LNCaP clone FGC (cell line): ENCODE measurements at regions not wholly inside any gene's neighbourhood (a gene's known extent, or its start where the extent isn't known, plus 50 kb on each side); places are given as distances from the start of the nearest gene placed in this dataset.
"Not testable (repeated sequence)": the region's sequence is repeated elsewhere in the genome, so short reads cannot be mapped to it uniquely, and the experiment has no call there.

Experiments
- DNase-seq: peaks from one replicate; pipeline ENCODE4 v3.0.0-alpha.2; 2011; ENCODE audit warnings: low read depth
- H3K4me3 ChIP-seq: 2 replicates; pipeline ENCODE4 v1.5.1; 2011; ENCODE audit warnings: mild to moderate bottlenecking, low read depth, low read length, control low read depth
- TF ChIP-seq, protein P1 (sequence below): IDR thresholded peaks from 2 replicates; pipeline ENCODE4 v1.5.1; 2012; ENCODE audit warnings: mild to moderate bottlenecking; ENCODE audit not compliant: control insufficient read depth, insufficient read depth; ENCODE audit errors: extremely low read depth

DNA sequence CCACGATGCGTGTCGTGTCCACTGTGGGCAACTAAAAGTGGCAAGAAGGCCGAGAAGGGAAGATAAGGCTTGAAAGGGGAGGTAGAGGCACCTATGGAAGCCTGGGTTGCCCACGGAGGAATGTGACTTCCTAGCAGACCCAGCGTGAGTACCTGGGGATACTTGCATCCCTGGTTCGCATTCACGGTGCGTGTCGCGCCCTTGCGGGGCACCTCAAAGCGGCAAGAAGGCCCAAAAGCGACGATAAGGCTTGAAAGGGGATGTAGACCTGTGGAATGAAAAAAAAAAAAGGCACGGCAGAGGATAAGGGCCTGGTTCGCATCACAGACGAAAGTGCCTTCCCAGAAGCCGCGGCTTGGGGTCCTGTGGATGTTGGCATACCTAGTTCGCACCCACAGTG lies 282.9 kb downstream of the ALG10 start:
- no peak overlapping the region for H3K4me3 ChIP-seq
- TF ChIP-seq, protein P1, sequence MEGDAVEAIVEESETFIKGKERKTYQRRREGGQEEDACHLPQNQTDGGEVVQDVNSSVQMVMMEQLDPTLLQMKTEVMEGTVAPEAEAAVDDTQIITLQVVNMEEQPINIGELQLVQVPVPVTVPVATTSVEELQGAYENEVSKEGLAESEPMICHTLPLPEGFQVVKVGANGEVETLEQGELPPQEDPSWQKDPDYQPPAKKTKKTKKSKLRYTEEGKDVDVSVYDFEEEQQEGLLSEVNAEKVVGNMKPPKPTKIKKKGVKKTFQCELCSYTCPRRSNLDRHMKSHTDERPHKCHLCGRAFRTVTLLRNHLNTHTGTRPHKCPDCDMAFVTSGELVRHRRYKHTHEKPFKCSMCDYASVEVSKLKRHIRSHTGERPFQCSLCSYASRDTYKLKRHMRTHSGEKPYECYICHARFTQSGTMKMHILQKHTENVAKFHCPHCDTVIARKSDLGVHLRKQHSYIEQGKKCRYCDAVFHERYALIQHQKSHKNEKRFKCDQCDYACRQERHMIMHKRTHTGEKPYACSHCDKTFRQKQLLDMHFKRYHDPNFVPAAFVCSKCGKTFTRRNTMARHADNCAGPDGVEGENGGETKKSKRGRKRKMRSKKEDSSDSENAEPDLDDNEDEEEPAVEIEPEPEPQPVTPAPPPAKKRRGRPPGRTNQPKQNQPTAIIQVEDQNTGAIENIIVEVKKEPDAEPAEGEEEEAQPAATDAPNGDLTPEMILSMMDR: no peak
- no peak for DNase-seq

DNA sequence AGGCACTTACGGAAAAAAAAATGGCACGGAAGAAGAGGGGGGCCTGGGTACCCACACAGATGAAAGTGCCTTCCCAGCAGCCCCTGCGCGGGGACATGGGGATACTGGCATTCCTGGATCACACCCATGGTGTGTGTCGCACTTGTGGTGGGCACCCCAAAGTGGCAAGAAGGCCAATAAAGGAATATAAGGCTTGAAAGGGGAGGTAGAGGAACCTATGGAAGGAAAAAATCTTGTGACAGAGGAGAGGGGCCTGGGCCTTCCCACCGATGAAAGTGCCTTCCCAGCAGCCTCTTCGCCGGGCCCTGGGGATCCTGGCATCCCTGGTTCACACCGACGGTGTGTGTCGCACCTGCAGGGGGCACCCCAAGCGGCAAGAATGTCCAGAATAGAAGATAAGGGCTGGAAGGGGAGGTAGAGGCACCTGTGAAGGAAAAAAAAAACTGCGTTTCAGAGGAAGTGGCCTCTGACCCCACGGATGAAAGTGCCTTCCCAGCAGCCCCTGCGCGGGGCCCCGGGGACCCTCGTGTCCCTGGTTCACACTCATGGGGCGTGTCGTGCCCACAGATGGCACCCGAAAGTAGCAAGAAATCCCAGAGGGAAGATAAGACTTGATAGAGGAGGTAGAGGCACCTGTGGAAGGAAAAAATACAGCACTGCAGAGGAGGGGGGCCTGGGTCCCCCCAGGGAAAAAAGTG lies 284.0 kb downstream of the ALG10 start:
- TF ChIP-seq, protein P1: peak; percentile 21; the same call in 1 of the 2 replicates
- no peak overlapping the region for H3K4me3 ChIP-seq
- no peak for DNase-seq

DNA sequence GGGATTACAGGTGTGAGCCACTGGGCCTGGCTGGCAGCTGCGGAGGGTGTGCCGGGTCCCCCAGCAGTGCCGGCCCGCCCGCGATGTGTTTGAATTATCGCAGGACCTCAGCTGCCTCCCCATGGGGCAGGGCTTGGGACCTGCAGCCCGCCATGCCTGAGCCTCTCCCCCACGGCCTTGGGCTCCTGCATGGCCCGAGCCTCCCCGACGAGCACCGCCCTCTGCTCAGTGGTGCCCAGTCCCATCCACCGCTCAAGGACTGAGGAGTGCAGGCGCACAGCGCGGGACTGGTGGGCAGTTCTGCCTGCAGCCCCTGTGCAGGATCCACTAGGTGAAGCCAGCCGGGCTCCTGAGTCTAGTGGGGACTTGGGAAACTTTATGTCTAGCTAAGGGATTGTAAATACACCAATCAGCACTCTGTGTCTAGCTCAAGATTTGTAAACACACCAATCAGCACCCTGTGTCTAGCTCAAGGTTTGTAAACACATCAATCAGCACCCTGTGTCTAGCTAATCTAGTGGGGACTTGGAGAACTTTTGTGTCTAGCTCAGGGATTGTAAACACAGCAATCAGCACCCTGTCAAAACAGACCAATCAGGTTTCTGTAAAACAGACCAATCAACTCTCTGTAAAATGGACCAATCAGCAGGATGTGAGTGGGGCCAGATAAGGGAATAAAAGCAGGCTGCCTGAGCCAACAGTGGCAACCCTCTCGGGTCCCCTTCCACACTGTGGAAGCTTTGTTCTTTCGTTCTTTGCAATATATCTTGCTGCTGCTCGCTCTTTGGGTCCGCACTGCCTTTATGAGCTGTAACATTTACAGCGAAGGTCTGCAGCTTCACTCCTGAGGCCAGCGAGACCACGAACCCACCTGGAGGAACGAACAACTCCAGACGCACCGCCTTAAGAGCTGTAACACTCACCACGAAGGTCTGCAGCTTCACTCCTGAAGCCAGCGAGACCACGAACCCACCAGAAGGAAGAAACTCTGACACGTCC lies 287.8 kb downstream of the ALG10 start:
- DNase-seq, H3K4me3 ChIP-seq: not testable (repeated sequence)

DNA sequence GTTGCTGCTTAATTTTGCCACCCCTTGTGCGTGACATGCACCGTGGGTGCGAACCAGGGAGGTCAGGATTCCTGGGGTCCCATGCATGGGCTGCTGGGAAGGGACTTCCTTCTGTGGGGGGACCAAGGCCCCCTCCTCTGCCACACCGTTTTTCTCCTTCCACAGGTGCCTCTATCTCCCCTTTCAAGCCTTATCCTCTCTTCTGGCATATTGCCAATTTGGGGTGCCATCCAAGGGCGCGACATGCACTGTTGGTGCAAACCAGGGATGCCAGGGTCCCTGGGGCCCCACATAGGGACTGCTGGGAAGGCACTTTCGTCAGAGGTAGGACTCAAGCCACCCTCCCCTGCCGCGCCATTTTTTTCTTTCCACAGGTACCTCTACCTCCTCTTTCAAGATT lies 289.0 kb downstream of the ALG10 start:
- no peak for DNase-seq
- TF ChIP-seq, protein P1: no peak
- no peak overlapping the region for H3K4me3 ChIP-seq

DNA sequence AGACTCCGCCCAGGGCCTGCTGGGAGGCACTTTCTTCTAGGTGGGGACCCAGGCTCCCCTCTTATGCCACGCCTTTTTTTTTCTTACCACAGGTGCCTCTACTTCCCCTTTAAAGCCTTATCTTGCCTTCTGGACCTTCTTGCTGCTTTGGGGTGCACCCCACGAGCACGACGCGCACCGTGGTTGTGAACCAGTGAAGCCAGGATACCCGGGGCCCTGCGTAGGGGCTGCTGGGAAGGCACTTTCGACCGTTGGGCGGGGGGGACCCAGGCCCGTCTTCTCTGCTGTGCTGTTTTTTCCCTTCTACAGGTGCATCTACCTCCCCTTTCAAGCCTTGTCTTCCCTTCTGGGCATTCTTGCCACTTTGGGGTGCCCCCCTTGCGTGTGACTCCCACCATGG lies 305.4 kb downstream of the ALG10 start:
- no peak for DNase-seq
- H3K4me3 ChIP-seq: no peak overlapping the region
- TF ChIP-seq, protein P1: no peak

DNA sequence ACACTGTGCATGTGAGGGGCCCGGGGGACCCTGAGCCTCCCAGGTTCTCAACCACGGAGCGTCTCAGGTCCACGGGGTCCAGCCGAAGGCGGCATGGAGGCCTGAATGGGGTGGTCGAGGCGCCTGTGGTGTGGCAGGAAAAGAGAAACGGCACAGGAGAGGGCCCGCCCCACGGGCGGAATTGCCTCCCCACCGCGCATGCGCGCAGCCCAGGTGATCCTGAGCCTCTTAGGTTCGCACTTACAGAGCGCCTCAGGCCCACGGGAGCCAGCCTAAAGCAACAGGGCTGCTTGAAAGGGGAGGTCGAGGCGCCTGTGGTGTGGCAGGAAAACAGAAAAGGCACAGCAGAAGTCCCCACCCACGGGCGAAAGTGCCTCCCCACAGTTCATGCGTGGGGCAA lies 311.0 kb downstream of the ALG10 start:
- H3K4me3 ChIP-seq: no peak overlapping the region
- DNase-seq: no peak
- TF ChIP-seq, protein P1: no peak

DNA sequence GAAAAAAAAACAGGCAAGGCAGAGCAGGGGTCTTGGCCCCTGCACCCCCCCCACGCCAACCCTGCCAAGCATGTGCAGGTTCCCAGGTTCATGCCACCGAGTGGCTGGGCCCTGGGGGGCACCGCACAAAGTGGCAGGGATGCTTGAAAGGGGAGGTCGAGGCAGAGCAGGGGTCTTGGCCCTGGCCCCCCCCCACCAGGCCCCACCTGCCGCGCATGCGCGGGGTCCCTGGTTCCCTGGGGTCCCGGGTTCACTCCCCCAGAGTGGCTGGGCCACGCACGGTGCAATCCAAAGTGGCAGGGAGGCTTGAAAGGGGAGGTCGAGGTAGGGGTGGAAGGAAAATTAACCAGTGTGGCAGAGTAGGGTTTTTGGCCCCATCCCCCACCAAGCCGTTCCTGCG lies 312.2 kb downstream of the ALG10 start:
- TF ChIP-seq, protein P1: no peak
- no peak for DNase-seq

More for the DNA sequence above, 312.2 kb downstream of the ALG10 start:
- no peak overlapping the region for H3K4me3 ChIP-seq
